HEK293T (cell line): ENCODE measurements at regions not wholly inside any gene's neighbourhood (a gene's known extent, or its start where the extent isn't known, plus 50 kb on each side); places are given as distances from the start of the nearest gene placed in this dataset.

Source experiments
- ARNT ChIP-seq: fragments of 450-650 bp; IDR thresholded peaks from 2 replicates; pipeline ENCODE4 v1.6.1; 2017; ENCODE audit warnings: mild to moderate bottlenecking
- BHLHE40 ChIP-seq: fragments of 450-650 bp; IDR thresholded peaks from 2 replicates; pipeline ENCODE4 v1.6.1; 2016; ENCODE audit warnings: mild to moderate bottlenecking, moderate library complexity, borderline replicate concordance
- CTBP1 ChIP-seq: fragments of 450-650 bp; IDR thresholded peaks from 2 replicates; pipeline ENCODE4 v1.6.1; 2016; ENCODE audit warnings: borderline replicate concordance
- ELF4 ChIP-seq: fragments of 450-650 bp; IDR thresholded peaks from 2 replicates; pipeline ENCODE4 v1.6.1; 2017; ENCODE audit warnings: antibody characterized with exemption
- FOXA1 ChIP-seq: fragments of 450-650 bp; IDR thresholded peaks from 2 replicates; pipeline ENCODE4 v1.6.1; 2016; ENCODE audit warnings: mild to moderate bottlenecking
- FOXK2 ChIP-seq: fragments of 450-650 bp; IDR thresholded peaks from 2 replicates; pipeline ENCODE4 v1.6.1; 2016; ENCODE audit warnings: mild to moderate bottlenecking
- FOXM1 ChIP-seq: fragments of 450-650 bp; IDR thresholded peaks from 2 replicates; pipeline ENCODE4 v1.6.1; 2017; ENCODE audit warnings: mild to moderate bottlenecking, borderline replicate concordance
- HDGF ChIP-seq: fragments of 450-650 bp; IDR thresholded peaks from 2 replicates; pipeline ENCODE4 v1.6.1; 2017; ENCODE audit warnings: antibody characterized with exemption, borderline replicate concordance
- LEF1 ChIP-seq: fragments of 450-650 bp; IDR thresholded peaks from 2 replicates; pipeline ENCODE4 v1.6.1; 2017; ENCODE audit warnings: mild to moderate bottlenecking, borderline replicate concordance
- NFRKB ChIP-seq: fragments of 450-650 bp; IDR thresholded peaks from 2 replicates; pipeline ENCODE4 v1.6.1; 2016; ENCODE audit warnings: mild to moderate bottlenecking, moderate library complexity
- SP1 ChIP-seq: fragments of 450-650 bp; IDR thresholded peaks from 2 replicates; pipeline ENCODE4 v1.6.1; 2017
- SUZ12 ChIP-seq: fragments of 450-650 bp; IDR thresholded peaks from 2 replicates; pipeline ENCODE4 v1.6.1; 2016; ENCODE audit warnings: mild to moderate bottlenecking
- TARDBP ChIP-seq: fragments of 450-650 bp; IDR thresholded peaks from 2 replicates; pipeline ENCODE4 v1.6.1; 2016
- ZNF384 ChIP-seq: fragments of 450-650 bp; IDR thresholded peaks from 2 replicates; pipeline ENCODE4 v1.6.1; 2016

DNA sequence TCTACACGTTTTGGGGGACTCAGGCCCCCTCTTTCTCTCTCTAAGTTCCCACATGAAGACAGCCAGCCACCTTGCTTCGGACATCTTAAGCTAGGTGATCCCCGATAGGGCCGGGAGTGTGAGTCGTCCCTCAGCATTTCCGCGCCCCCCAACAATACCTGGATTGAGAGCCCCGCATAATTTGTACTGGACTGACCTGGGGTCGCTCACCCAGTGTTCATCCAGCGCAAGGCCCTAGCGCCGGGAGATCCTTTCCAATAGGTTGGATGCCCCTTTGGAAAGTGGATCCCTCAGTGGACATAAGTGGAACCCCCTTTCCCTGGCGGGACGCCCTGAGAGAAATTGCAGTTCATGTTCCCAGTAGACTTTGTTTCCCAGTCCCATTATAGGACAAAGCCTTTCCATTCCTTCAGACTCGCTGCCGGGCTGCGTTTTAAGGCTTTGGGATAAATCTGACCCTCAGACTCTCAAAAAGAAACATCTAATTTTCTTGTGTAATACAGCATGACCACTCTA is 77.8 kb upstream of the KCNH7 start:
- no peak for TF ChIP-seq ELF4
- TF ChIP-seq SP1, result no peak
- no peak for TF ChIP-seq BHLHE40
- no peak for TF ChIP-seq FOXM1
- TF ChIP-seq ZNF384, result no peak
- TF ChIP-seq SUZ12, result no peak
- no peak for TF ChIP-seq ARNT
- no peak for TF ChIP-seq LEF1
- TF ChIP-seq FOXA1, result no peak
- no peak for TF ChIP-seq CTBP1
- TF ChIP-seq HDGF, result no peak
- no peak for TF ChIP-seq FOXK2
- no peak for TF ChIP-seq TARDBP
- TF ChIP-seq NFRKB, result no peak
